Activated CD4-positive, alpha-beta T cell treated with anti-CD3 and anti-CD28 coated beads for 1 hour (primary cell): ENCODE measurements at regions not wholly inside any gene's neighbourhood (a gene's known extent, or its start where the extent isn't known, plus 50 kb on each side); places are given as distances from the start of the nearest gene placed in this dataset.

ENCODE experiments used
- DNase-seq: peaks from one replicate; pipeline ENCODE4 v3.0.0-alpha.2; 2020

GRCh38 chr6:144695858-144696533, 410.9 kb downstream of the UTRN start:
- DNase-seq, result no peak

- no peak for DNase-seq
Observed at GRCh38 chr6:144696610-144697368, 411.7 kb downstream of the UTRN start.

- DNase-seq, result no peak
Observed at GRCh38 chr6:144697369-144697760, 412.2 kb downstream of the UTRN start.

GRCh38 chr6:144697801-144698200, 412.7 kb downstream of the UTRN start:
- no peak for DNase-seq

- no peak for DNase-seq
Observed at GRCh38 chr6:144702781-144703180, 417.6 kb downstream of the UTRN start.

GRCh38 chr6:144710207-144710606, 425.1 kb downstream of the UTRN start:
- no peak for DNase-seq

- no peak for DNase-seq
Observed at GRCh38 chr6:144711661-144712060, 426.5 kb downstream of the UTRN start.

- no peak for DNase-seq
Observed at GRCh38 chr6:144712541-144712940, 427.4 kb downstream of the UTRN start.

- DNase-seq, result no peak
Observed at GRCh38 chr6:144714021-144714712, 429.0 kb downstream of the UTRN start.

- no peak for DNase-seq
Observed at GRCh38 chr6:144715344-144715743, 430.2 kb downstream of the UTRN start.

GRCh38 chr6:144718431-144718830, 433.3 kb downstream of the UTRN start:
- DNase-seq, result no peak

- no peak for DNase-seq
Observed at GRCh38 chr6:144721232-144721631, 436.1 kb downstream of the UTRN start.

- DNase-seq, result no peak
Observed at GRCh38 chr6:144722154-144722737, 437.1 kb downstream of the UTRN start.

GRCh38 chr6:144722925-144723324, 437.8 kb downstream of the UTRN start:
- no peak for DNase-seq

GRCh38 chr6:144723431-144723830, 438.3 kb downstream of the UTRN start:
- DNase-seq, result no peak

GRCh38 chr6:144724818-144725217, 439.7 kb downstream of the UTRN start:
- DNase-seq, result no peak

GRCh38 chr6:144725736-144726522, 440.8 kb downstream of the UTRN start:
- DNase-seq, result no peak

GRCh38 chr6:144728804-144729203, 443.7 kb downstream of the UTRN start:
- DNase-seq, result no peak

GRCh38 chr6:144729502-144729901, 444.4 kb downstream of the UTRN start:
- DNase-seq, result no peak

- DNase-seq, result no peak
Observed at GRCh38 chr6:144730088-144730645, 445.0 kb downstream of the UTRN start.

GRCh38 chr6:144731229-144731628, 446.1 kb downstream of the UTRN start:
- no peak for DNase-seq

GRCh38 chr6:144736763-144737162, 451.6 kb downstream of the UTRN start:
- no peak for DNase-seq
